ENCODE measurements at regions not wholly inside any gene's neighbourhood (a gene's known extent, or its start where the extent isn't known, plus 50 kb on each side); places are given as distances from the start of the nearest gene placed in this dataset.
"Not testable (repeated sequence)": the region's sequence is repeated elsewhere in the genome, so short reads cannot be mapped to it uniquely, and the experiment has no call there.

DNA sequence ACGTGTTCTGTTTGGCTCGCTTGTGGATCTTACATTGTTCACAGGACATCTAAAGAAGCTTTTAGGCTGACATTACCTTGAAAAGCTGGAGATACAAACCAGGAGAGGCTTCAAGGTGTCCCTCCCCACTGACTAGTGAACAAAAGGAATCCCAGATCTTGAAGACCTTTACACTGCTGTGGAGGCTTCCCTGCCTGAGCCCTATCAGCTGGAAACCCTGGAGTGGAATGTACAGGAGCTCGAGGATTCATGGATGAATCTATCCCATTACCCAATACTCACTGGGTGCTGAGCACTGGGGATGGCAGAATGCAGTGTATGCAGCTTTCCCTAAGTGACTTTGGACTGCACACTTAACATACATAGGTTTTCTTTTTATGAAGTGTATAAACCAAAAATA is 82.3 kb upstream of the MFGE8 start:
- no peak for DNase-seq (ENCODE audit: low spot score)

DNA sequence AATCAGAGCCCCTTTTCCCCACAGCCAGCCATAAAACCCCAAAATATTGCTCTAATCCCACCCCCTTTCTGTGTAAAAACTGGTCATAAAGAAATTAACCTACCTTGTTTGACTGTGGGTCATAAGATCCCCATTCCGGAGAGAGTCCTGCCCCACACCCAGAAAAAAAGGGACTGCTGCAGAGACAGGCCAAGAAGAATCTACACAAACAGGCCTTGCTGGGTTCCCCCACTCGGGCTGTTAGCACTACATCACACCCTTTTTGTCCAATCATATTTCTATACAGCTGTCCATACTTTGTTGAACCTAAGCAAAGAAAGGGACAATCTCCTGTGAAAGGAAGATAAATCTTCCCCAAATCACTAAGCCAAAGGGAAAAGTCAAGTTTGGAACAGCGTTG is 84.4 kb upstream of the MFGE8 start:
- DNase-seq (ENCODE audit: low spot score): no peak

DNA sequence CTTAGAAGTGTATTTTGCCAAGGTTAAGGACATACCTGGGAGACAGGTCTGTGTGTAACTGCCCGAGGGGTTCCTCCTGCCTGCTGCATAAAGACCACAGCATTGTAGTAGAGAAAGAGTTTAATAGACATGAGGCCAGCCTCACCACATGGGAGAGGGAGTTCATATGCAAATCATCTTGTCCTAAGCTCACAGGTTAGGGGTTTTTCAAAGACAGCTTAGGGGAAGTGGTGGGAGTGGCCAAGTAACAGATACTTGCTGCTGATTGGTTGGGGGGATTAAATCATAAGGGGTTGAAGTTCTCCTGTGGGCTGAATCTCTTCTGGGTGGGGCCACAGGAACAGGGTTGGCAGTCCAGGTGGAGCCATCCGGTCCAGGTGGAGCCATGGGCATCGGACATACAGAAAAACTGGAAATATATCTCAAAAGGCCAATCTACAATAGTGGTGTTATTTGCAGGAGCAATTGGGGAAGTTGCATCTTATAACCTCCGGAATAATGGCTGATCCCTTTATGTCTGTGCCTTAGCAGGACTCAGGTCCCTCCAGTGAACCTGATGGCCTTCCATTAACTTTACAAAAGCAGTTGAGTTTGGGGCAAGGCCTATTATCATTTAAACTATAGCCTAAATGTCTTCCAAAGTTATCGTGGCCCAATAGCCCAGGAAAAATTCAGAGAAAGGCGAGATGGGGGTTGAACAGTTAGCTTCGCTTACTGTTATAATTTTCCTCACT is 86.0 kb upstream of the MFGE8 start:
- no peak for DNase-seq (ENCODE audit: low spot score)

DNA sequence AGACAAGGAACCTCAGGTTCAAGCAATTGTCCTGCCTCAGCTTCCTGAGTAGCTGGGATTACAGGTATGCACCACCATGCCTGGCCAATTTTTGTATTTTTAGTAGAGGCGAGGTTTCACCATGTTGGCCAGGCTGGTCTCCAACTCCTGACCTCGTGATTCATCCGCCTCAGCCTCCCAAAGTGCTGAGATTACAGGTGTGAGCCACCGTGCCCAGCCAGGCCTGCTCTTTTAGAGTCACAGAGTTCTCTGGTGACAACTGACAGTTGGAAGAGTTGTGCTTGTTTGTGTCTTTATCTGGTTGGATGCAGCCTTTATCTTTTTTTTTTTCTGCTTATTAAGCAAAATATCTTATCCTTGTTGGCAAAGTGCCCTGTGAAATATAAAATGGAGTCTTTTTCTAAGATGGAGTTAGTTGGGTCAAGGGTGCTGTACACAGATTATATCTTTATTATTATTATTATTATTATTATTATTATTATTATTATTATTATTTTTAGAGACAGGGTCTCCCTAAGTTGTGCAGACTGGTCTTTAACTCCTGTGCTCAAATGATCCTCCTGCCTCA is 86.5 kb upstream of the ABHD2 start:
- DNase-seq (ENCODE audit: low spot score): not testable (repeated sequence)

DNA sequence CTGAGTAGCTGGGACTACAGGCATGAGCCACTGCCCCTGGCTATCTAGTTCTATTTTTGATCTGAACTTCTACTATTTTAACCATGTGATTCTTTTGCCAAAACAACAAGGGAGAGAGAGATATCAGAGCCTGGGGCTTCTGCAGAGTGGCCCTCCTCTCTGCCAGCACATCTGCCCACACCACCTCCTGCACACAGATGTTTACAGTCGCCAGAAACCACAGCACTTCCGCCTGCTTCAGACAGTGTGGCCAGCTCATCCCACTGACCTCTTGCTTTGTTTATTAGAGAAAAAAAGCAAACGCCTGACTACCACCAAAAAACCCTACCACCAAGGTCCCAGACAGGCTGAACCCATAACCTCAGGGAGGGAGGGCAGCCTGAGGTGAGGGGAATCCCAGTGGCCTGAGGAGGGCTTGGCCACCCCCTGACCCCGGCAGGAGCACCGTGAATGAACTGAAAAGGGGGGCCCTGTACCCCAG is 85.9 kb upstream of the ABHD2 start:
- peak; percentile 69 for DNase-seq (ENCODE audit: low spot score)

DNA sequence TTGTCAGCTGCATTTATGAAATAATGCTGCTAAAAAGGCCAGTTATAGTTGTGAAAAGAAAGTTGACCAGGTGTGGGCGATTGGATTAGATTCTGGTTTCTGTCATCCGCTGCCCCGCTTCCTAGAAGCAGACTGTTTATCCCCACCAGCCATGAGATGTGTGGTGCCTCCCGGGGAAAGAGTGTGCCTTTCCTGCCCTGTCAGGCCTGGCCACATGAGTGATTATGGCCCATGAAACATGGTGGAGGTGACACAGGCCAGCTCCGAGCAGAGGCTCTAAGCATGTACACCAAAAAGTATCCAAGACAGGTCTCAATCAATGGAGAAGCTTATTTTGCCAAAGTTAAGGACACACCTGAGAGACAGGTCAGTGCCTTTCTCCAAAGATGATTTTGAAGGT is 85.4 kb upstream of the ABHD2 start:
- no peak for DNase-seq (ENCODE audit: low spot score)

DNA sequence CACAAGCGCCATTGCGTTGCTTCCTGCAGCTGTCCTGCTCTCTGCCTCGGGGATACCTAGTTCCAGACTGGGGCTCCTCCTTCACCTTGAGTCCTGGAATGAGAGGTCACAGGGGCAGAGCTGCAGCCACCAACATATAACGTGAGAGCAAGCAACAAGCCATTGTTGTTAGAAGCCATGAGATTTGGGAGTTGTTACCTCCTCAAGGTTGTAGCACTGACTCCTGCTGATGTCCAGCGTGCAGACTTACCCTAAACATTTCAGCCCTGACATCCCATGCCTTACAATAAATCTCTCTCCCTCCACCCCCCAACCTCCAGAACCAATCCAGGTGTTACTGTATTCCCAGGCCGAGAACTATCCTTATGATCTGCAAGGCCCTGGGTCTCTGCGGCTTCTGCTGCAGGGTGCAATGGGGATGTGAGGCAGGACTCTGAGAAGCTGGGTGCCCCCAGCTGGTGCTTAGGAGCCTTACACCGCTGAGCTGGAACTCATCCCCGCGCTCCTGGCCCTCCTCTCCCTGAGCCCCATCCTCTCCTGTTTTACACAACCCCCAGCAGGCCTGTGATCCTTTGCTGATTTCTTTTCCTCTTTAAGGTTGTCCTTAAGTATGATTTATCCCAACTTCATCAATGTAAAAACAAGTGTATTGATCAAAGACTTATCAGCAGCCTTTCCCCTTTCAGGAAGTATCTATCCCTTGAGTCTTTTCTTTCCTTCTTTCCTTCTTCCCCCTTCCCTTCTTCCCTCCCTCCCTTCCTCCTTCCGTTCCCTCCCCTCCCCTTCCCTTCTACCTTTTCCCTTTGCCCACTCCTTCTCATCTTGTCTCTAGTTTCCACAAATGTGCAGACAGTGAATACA is 84.2 kb upstream of the ABHD2 start:
- peak; percentile 12 for DNase-seq (ENCODE audit: low spot score)

DNA sequence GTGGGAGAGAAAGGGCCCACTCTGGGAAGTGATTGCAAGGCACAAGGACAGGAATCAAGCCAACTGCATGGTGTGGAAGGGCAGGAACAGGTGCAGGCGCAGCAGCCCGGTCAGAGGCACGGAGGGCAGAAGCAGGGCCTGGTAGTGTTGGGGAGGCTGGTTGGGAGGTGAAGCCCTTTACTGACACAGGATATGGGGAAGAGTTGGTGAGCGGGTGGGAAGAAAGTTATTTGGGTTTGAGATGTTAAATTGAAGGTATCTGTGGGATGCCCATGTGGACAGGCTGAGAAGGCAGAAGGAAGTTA is 83.6 kb upstream of the ABHD2 start:
- DNase-seq (ENCODE audit: low spot score): no peak

DNA sequence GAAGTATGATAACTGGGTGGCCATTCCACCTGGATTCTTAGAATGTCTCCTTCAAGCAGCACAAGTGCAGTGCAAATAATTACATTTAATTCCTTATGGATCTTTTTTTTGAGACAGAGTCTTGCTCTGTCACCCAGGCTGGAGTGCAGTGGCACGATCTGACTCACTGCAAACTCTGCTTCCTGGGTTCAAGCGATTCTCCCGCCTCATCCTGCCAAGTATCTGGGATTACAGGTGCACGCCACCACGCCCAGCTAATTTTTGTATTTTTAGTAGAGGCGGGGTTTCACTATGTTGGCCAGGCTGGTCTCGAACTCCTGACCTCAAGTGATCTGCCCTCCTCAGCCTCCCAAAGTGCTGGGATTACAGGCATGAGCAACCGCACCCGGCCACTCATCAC is 80.7 kb upstream of the ABHD2 start:
- not testable (repeated sequence) for DNase-seq (ENCODE audit: low spot score)

DNA sequence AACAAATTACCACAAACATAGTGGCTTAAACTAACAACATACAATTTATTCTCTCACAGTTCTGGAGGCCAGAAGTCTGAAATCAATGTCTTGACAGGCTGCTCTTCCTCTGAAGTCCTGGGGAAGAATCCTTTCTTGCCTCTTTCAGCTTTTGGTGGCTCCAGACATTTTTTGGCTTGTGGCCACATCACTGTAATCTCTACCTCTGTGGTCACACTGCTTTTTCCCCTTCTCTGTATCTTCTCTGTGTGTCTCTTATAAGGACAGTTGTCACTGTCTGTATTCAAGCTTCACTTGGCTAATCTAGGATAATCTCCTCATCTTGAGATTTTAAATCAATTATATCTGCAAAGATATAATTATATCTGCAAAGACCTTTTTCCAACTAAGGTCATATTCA is 80.3 kb upstream of the ABHD2 start:
- no peak for DNase-seq (ENCODE audit: low spot score)

DNA sequence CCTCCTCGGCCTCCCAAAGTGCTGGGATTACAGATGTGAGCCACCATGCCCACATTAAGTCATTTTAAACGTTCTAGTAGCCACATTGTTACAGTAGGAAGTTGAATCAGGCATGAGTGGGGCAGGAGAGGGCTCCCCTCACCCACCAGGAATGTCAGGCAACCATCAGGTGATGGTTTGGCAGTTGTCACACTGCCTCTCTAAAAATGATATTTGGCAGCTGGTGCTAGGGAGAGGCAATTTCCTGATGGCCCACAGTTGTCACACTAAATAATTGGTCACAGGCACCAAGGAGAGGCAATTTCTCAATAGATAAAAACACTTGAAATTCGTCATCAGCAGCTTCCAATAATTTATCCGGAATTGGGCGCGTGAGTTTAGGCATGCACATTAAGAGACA is 79.2 kb upstream of the ABHD2 start:
- DNase-seq (ENCODE audit: low spot score): no peak

DNA sequence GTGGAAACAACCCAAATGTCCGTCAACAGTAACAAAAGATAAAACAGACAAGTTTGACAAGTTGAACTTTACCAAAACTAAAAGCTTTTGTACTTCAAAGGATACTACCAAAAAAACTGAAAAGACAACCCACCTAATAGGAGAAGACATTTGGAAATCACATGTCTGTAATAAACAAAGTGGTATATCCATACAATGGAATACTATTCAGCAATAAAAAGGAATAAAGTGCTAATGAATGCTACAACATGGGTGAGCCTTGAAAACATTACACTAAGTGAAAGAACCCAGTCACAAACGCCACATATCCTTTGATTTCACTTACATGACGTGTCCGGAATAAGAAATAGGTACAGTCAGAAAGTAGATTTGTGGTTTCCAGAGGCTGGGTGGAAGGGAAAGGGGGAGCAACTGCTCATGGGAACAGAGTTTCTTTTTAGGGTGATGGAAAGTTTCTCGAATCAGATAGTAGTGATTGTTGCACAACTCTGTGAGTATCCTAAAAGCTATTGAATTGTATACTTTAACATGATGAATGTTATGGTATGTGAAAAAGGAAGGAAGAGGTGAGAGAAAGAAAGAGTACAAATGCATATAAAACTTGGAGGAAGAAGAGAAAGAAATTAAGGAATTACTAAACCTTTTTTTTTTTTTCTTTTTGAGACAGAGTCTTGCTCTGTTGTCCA is 72.7 kb upstream of the ABHD2 start:
- DNase-seq (ENCODE audit: low spot score): no peak

DNA sequence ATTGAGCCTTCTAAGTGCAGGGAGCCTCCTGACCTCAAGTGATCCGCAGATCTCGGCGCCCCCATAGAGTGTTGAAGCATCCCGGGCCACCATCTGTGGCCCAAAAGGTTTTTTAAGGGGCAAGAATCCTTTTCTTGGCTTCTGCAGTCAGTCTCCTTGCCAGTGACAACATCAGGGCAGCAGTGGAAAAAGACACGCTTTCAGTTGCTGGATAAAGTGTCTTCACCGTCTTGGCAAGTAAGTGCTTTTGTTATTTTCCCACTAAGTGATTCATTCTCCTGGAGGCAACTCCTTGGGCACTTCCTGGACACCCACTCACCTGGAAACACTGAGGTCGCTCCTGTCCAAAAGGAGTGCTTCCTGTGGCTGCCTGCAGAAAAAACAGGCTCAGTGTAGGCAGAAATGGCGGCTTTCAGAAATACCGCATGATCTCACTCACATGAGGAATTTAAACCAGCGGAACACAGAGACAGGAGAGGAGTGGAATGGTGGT is 71.7 kb upstream of the ABHD2 start:
- peak; percentile 16 for DNase-seq (ENCODE audit: low spot score)

DNA sequence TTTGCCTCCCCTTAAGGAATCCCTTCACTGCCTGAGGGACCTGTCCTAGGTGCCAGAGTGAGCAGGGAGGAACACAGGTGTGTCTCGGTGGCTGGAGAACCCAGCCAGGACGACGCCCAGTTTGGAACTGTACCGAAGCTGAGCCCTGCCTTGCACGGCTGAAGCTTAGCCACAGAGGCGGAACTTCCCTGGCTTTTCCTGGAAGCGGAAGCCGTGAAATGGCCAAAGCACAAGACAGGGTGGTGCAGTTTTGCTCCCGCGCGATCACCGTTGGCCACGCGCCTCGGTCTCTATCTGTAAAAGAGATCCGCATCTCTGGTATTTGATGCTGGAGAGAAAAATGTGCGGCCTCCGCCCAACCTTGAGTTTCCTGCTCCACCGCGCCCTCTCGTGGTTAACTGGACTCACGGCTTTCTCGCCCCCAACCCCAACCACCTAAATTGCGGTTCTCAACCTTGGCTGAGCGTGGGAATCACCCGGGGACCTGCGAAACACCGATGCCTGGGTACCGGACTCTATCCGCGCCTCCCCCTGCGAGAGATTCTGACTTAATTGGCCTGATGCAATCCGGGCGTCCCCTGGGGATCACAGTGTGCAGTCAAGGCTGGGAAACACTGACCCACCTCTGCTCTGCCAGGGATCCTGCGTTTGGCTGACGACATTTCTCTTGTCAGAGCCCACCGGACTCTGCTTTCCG is 70.7 kb upstream of the ABHD2 start:
- DNase-seq (ENCODE audit: low spot score): peak; percentile 83

DNA sequence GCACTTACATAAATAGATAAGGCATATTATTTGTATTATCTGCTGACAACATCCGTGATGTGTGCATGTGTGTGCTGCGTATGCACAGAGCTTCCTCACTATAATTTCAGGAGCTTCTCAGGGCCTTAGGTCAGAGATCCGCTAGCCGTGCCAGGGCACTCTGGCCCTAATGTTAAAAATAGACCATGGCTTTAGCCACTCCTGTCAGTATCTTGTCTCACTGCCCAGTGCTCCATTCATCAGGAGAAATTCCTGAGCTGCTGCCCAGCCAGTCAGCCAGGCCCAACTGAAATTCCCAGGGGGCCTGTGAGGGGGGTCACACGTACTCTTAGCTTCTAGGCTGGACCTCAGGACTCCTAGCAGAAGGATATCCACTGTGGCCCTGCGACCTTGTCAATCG is 70.0 kb upstream of the ABHD2 start:
- no peak for DNase-seq (ENCODE audit: low spot score)

DNA sequence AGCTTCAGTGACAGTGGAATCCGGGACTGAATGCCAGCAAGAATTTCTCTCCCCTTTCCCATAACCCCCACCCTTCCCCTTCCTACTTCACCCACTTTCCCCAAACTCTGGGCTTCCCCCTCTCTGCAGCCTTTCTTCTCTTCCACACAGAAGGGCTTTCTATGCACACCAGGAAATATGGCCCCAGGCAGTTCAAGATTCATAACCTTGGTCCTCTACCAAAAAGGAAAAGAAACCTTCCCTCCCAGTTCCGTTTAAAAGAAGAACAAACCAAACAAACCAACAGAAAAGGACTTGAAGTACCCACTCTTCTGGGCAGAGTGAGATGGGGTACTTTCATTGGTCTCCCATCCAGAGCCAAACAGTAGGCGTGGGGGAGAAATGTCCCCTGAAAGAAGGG is 68.8 kb upstream of the ABHD2 start:
- DNase-seq (ENCODE audit: low spot score): no peak

DNA sequence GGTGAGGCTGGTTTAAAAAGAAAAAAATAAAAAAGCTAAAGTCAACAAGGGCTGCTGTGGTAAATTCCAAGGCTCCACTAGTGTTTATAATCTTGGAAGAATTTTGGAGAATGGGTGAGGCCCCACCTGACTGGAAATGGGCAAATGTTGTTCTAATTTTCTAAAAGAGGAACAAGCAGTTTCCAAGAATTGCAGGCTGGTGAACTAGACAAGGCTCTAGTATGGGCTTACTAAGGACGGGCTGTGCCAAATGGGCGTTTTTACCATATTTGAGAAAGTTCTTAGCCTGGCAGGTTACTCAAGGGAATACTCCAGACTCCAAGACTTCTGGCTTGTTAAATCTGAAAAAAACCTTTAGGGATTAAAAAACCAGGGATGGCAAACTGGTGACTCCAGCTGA is 67.0 kb upstream of the ABHD2 start:
- no peak for DNase-seq (ENCODE audit: low spot score)

DNA sequence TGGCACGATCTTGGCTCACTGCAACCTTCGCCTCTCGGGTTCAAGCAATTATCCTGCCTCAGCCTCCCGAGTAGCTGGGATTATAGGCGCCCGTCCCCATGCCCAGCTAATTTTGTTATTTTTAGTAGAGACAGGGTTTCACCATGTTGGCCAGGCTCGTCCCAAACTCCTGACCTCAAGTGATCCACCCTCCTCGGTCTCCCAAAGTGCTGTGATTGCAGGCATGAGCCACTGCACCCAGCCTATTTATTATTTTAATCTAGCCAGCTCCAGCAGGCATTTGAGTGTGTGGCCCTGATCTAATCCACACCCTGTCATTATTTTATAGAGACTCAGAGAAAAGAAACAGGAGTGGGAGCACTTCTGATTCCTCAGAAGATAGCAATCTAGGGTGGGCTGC is 66.4 kb upstream of the ABHD2 start:
- not testable (repeated sequence) for DNase-seq (ENCODE audit: low spot score)

DNA sequence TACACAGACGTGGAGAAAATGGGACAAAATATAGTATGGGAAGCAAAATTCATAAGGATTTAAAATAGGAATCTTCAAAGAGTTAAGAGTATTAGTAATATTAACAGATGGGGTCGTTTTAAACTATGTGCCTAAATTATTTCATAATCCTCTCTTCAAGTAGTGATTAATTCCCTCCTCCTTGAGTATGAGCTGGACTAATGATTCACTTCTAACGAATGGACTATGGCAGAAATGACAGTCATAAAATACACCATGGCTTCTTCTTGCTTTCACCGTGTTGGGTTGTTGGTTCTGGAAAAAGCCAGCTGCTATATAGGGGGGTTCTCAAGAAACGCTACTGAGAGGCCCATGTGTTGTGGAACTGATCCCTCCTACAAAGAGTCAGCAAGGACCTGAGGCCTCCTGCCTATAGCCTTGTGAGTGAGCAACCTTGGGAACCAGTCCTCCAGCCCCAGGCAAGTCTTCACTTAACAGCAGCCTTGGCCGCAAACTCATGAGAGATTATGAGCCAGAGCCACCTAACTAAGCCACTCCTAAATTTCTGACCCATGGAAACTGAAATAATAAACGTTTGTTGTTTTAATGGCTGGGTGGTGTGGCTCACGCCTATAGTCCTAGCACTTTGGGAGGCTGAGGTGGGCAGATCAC is 64.8 kb upstream of the ABHD2 start:
- no peak for DNase-seq (ENCODE audit: low spot score)

DNA sequence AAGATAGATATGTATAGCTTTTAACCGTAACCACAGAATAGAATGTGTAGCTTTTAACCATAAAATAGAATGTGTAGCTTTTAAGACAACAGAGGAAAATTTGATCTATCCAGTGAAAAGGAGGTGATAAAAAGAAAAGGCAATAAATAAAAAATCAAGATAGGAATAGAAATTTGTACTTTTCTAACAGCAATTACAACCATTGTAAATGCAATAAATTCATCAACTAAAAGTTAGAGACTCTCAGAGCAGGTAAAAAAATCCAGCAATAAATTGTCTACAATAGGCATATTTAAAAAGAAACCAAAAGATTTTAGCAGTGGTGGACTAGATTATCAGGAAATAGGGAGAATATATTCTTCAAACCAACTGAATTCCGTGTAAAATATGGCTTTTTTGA is 63.8 kb upstream of the ABHD2 start:
- DNase-seq (ENCODE audit: low spot score): no peak

DNA sequence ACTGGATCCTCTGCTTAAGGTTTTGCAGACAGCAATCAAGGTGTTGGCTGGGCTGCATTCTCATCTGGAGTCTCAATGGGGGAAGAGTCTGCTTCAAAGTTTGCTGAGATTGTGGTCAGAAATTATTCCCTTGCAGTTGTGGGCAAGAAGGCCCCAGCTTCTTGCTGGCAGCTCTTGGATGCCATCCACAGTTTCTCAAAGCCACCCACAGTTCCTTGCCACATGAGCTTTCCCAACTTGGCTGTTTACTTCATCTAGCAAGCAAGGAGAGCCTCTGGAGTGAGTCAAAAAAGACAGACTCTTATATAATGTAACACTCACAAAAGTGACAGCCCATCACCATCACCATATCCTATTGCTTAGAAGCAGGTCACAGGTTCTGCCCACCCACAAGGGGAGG is 62.1 kb upstream of the ABHD2 start:
- DNase-seq (ENCODE audit: low spot score): no peak
